Body of pancreas (tissue), 4 donors: ENCODE measurements at regions not wholly inside any gene's neighbourhood (a gene's known extent, or its start where the extent isn't known, plus 50 kb on each side); places are given as distances from the start of the nearest gene placed in this dataset.

Experiments
- CTCF ChIP-seq, 7 experiments: fragments of 450-650 bp in 4 of 7; fragments of 200-600 bp in 3 of 7; sonication (generic) in 3 of 7; IDR thresholded peaks; one replicate each; pipeline ENCODE4 v1.5.1; 2016 to 2019; ENCODE audit warnings: antibody characterized with exemption in 7 of 7
- POLR2A ChIP-seq, 3 donors: fragments of 450-650 bp; IDR thresholded peaks; one replicate each; pipeline ENCODE4 v1.6.1; 2016; ENCODE audit warnings: antibody characterized with exemption in 3 of 3, mild to moderate bottlenecking in 2 of 3

GRCh38 chr4:123462007-123462406 is 65.4 kb downstream of the SPRY1 start:
- TF ChIP-seq POLR2A (IDR thresholded peaks at IDR 0.05) (no peak), CTCF (IDR thresholded peaks at IDR 0.05) (no peak)
